ENCODE measurements at regions not wholly inside any gene's neighbourhood (a gene's known extent, or its start where the extent isn't known, plus 50 kb on each side); places are given as distances from the start of the nearest gene placed in this dataset.

- TF ChIP-seq CTCF (IDR thresholded peaks at IDR 0.05; ENCODE audit: control extremely low read depth in 1 of 3, insufficient read depth in 1 of 3, low read depth in 1 of 3, low read length in 3 of 3), result no peak
- no peak for TF ChIP-seq RFX5 (IDR thresholded peaks at IDR 0.05; ENCODE audit: borderline replicate concordance, low read depth, low read length)
- TF ChIP-seq SP2 (IDR thresholded peaks at IDR 0.05; ENCODE audit: low read length), result no peak
- TF ChIP-seq RBBP5 (IDR thresholded peaks at IDR 0.05; ENCODE audit: borderline replicate concordance, low read depth, low read length), result no peak
- no peak for TF ChIP-seq SP1 (IDR thresholded peaks at IDR 0.05; ENCODE audit: low read depth, low read length)
- no peak for TF ChIP-seq EZH2 (IDR thresholded peaks at IDR 0.05; ENCODE audit: low read depth, low read length, severe bottlenecking)
Observed at GRCh38 chr20:11344939-11345338, 572.8 kb upstream of the BTBD3 start.

Data from H1 (cell line).